HG03139 (cell line): ENCODE measurements at regions not wholly inside any gene's neighbourhood (a gene's known extent, or its start where the extent isn't known, plus 50 kb on each side); places are given as distances from the start of the nearest gene placed in this dataset.

Experiments
- ATAC-seq: cut with Tn5 transposase; IDR thresholded peaks from one replicate; pipeline ENCODE4 v1.9.1; 2021; ENCODE audit not compliant: unreplicated experiment

GRCh38 chr2:62284471-62284870 lies 88.6 kb downstream of the B3GNT2 start:
- no peak for ATAC-seq

GRCh38 chr2:62283147-62283546 lies 87.2 kb downstream of the B3GNT2 start:
- no peak for ATAC-seq

GRCh38 chr2:62281663-62282062 lies 85.7 kb downstream of the B3GNT2 start:
- no peak for ATAC-seq

GRCh38 chr2:62277688-62278087 lies 81.8 kb downstream of the B3GNT2 start:
- no peak for ATAC-seq
